ENCODE measurements at regions not wholly inside any gene's neighbourhood (a gene's known extent, or its start where the extent isn't known, plus 50 kb on each side); places are given as distances from the start of the nearest gene placed in this dataset.

DNA sequence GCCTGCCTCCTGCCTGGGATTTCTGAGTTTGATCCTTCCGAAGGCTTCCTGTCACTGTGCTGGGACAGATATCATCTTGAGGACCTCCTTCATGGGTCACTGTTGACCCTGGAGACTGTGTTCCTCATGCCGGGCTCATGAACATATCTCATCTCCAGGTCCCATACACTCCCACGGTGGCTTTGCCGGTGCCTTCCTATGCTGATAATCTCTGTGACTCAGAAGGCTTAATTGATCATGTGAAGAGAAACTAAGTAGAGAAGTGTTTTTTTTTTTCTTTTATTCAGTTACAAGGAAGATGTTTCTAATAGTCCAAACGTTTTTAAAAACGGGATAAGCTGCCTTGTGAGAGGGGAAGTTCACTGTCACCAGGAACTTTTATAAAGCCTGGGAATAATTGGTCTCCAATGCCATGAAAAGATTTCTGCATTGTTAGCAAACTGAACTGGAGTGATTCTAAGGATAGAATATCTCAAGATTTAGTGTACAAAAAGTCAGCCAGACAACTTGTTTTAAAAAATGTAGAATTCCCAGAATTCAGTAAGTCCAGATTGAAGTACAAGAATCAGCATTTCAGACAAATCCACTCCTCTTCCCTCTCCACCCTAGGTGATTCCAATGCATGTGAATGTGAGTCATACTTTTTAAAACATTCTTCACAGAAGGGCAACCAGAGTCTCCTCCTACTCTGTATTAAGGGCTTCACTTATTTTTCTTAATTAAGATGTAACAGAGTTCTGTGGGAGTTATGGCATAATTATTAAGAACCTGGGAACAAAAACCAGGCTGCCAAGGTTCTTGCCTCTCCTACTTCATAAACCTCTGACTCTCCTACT, 139.8 kb upstream of the LGR5 start:
- H3K27ac Mint-ChIP-seq = no peak overlapping the region
- no peaks in the 10 kb centered on the region for H3K27me3 Mint-ChIP-seq (ENCODE audit: insufficient read depth)
- H3K4me3 Mint-ChIP-seq = no peak overlapping the region
- TF ChIP-seq, protein P1, sequence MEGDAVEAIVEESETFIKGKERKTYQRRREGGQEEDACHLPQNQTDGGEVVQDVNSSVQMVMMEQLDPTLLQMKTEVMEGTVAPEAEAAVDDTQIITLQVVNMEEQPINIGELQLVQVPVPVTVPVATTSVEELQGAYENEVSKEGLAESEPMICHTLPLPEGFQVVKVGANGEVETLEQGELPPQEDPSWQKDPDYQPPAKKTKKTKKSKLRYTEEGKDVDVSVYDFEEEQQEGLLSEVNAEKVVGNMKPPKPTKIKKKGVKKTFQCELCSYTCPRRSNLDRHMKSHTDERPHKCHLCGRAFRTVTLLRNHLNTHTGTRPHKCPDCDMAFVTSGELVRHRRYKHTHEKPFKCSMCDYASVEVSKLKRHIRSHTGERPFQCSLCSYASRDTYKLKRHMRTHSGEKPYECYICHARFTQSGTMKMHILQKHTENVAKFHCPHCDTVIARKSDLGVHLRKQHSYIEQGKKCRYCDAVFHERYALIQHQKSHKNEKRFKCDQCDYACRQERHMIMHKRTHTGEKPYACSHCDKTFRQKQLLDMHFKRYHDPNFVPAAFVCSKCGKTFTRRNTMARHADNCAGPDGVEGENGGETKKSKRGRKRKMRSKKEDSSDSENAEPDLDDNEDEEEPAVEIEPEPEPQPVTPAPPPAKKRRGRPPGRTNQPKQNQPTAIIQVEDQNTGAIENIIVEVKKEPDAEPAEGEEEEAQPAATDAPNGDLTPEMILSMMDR (IDR thresholded peaks at IDR 0.05) = no peak
- no peak for DNase-seq
- H3K9me3 Mint-ChIP-seq = peaks cover 41% of the 10 kb centered on the region
- no peaks in the 10 kb centered on the region for H3K36me3 Mint-ChIP-seq (ENCODE audit: low read depth)
- no peaks in the 10 kb centered on the region for H3K4me1 Mint-ChIP-seq (ENCODE audit: low read depth)

DNA sequence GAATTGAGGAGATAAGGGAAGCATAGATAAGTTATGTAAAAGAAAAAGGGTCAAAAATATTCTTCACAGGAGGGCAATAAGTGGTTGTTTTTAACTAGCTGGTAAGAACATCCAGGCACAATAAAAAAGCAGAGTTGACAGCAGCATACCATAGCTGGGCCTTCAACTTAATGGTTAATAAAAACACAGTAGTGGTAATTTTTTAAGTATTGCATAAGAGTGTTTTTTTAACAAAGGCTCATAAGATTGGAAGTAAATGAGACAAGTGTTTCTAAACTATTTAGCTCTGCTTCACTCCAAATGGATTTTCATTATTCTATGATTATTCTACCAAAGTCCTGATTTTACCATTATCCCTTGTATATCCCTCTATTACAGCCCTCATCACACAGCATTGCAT, 140.1 kb upstream of the TSPAN8 start:
- Mint-ChIP-seq H3K27me3 (ENCODE audit: insufficient read depth) (no peaks in the 10 kb centered on the region), H3K4me1 (ENCODE audit: low read depth) (no peaks in the 10 kb centered on the region), H3K9me3 (peaks cover 49% of the 10 kb centered on the region), H3K4me3 (no peak overlapping the region), H3K27ac (no peak overlapping the region), H3K36me3 (ENCODE audit: low read depth) (no peaks in the 10 kb centered on the region)
- TF ChIP-seq, protein P1 (IDR thresholded peaks at IDR 0.05) = no peak
- DNase-seq = no peak

DNA sequence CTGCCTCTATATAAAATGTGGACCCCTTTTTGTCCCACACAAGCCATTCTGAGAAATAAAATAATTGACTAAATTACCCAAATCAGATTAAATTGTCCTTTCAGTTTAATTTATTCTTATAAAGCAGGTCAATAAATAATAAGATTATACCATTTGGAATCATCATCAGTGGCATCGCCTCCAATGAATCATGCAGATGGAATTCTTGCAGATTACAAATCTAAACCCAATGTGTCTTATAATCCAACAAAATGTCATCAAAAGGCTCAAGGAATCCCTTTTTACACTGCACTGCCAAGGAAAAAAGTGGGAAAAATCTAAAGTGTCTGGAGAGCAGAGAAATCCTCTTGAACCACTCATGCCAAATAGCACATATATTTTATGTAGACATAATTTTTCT, 138.2 kb upstream of the TSPAN8 start:
- no peak overlapping the region for H3K27ac Mint-ChIP-seq
- TF ChIP-seq, protein P1 (IDR thresholded peaks at IDR 0.05) = no peak
- peaks cover 60% of the 10 kb centered on the region for H3K9me3 Mint-ChIP-seq
- H3K36me3 Mint-ChIP-seq (ENCODE audit: low read depth) = 0 out of 2 replicates have a peak, but pooled peaks cover 4% of the 10 kb centered on the region
- no peaks in the 10 kb centered on the region for H3K27me3 Mint-ChIP-seq (ENCODE audit: insufficient read depth)
- H3K4me3 Mint-ChIP-seq = no peak overlapping the region
- H3K4me1 Mint-ChIP-seq (ENCODE audit: low read depth) = no peaks in the 10 kb centered on the region
- DNase-seq = no peak

DNA sequence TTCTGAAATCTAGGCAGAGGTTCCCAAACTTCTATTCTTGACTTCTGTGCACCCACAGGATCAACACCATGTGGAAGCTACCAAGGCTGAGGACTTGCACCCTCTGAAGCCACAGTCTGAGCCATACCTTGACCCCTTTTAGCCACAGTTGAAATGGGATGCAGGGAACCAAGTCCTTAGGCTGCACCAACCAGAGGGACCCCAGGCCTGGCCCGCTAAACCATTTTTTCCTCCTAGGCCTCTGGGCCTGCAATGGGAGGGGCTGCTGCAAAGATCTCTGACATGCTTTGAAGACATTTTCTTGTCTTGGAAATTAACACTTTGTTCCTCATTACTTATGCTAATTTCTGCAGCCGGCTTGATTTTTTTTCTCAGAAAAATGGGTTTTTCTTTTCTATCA, 133.9 kb upstream of the TSPAN8 start:
- no peaks in the 10 kb centered on the region for H3K4me1 Mint-ChIP-seq (ENCODE audit: low read depth)
- H3K27me3 Mint-ChIP-seq (ENCODE audit: insufficient read depth) = no peaks in the 10 kb centered on the region
- H3K36me3 Mint-ChIP-seq (ENCODE audit: low read depth) = 0 out of 2 replicates have a peak, but pooled peaks cover 4% of the 10 kb centered on the region
- no peak overlapping the region for H3K4me3 Mint-ChIP-seq
- no peak overlapping the region for H3K27ac Mint-ChIP-seq
- TF ChIP-seq, protein P1 (IDR thresholded peaks at IDR 0.05) = no peak
- peaks cover 61% of the 10 kb centered on the region for H3K9me3 Mint-ChIP-seq
- no peak for DNase-seq

DNA sequence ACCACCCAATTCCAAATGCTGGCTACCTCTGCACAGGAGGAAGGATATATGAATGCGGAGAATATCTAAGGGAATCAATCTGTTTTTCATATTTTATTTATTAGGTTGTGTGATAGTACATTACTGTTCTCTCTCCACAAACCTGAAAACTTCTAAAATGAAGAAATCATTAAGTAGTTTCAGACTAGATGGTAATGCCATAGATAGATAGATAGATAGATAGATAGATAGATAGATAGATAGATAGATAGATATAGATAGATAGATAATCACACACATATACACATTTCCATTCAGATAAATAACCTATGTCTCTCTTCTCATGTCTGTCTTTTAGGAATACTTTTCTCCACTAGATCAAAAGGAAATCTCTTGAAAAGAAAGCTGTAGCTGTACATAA, 126.1 kb upstream of the TSPAN8 start:
- TF ChIP-seq, protein P1 (IDR thresholded peaks at IDR 0.05) = no peak
- H3K27me3 Mint-ChIP-seq (ENCODE audit: insufficient read depth) = no peaks in the 10 kb centered on the region
- no peaks in the 10 kb centered on the region for H3K4me1 Mint-ChIP-seq (ENCODE audit: low read depth)
- H3K36me3 Mint-ChIP-seq (ENCODE audit: low read depth) = no peaks in the 10 kb centered on the region
- H3K4me3 Mint-ChIP-seq = no peak overlapping the region
- DNase-seq = no peak
- no peak overlapping the region for H3K27ac Mint-ChIP-seq
- H3K9me3 Mint-ChIP-seq = peaks cover 30% of the 10 kb centered on the region
